Mucosa of stomach (tissue), 1 donor: ENCODE measurements at regions not wholly inside any gene's neighbourhood (a gene's known extent, or its start where the extent isn't known, plus 50 kb on each side); places are given as distances from the start of the nearest gene placed in this dataset.

Experiments
- H3K27me3 ChIP-seq: one replicate; pipeline ENCODE4 v1.7.0; 2013; ENCODE audit warnings: mild to moderate bottlenecking, low read length; ENCODE audit not compliant: control insufficient read depth, insufficient read depth
- H3K36me3 ChIP-seq: one replicate; pipeline ENCODE4 v1.7.0; 2013; ENCODE audit warnings: low read length; ENCODE audit not compliant: control insufficient read depth, insufficient read depth
- H3K4me1 ChIP-seq: one replicate; pipeline ENCODE4 v1.7.0; 2013; ENCODE audit warnings: mild to moderate bottlenecking, low read length; ENCODE audit not compliant: control insufficient read depth, insufficient read depth
- H3K4me3 ChIP-seq: one replicate; pipeline ENCODE4 v1.7.0; 2013; ENCODE audit warnings: low read length
- H3K9ac ChIP-seq: one replicate; pipeline ENCODE4 v1.7.0; 2013; ENCODE audit warnings: mild to moderate bottlenecking, low read length, moderate library complexity
- H3K9me3 ChIP-seq: one replicate; pipeline ENCODE4 v1.7.0; 2013; ENCODE audit warnings: mild to moderate bottlenecking, low read length, moderate library complexity; ENCODE audit not compliant: control insufficient read depth
- donor health status: Pancreatic carcinoma.

DNA sequence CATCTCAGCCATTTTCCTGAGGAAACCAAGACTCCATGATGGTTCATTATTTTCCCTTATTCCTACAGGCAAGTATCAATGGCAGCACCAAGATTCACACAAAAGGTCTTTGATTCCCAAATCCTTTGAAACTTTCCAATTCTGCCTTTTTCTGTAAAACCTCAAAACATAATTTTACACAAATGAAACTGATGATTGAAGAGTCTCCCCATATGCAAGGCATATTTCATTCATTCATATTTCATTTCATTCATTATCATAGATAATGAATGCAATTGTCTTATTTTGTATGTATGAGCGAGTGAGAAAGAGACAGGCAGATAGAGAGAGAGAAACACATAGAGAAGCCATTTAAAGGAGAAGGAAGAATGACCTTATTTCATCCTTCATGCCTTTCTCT, 172.8 kb downstream of the BTG1 start:
- Histone ChIP-seq H3K36me3 (no peaks in the 10 kb centered on the region), H3K27me3 (no peaks in the 10 kb centered on the region), H3K9ac (no peak overlapping the region), H3K4me1 (peaks cover 10% of the 10 kb centered on the region), H3K9me3 (no peaks in the 10 kb centered on the region), H3K4me3 (no peak overlapping the region)

DNA sequence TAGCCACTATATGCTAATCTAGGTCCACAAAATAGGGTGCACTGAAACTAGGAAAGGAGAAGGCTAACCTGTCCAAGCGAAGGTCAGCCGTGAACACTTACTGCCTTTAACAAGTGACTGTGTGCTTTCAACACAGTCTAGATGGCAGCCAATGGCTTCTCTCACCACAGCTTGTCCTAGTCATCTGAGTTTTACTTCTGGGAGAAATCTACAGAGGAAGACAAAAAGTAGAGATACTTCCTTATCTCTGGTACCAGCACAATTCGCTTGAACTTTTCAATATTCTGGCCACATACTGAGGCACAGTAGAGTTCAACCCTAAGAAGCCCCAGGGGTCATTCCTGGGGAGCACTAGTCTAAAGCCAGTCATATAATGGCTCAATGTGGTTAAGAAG, 176.9 kb downstream of the BTG1 start:
- H3K4me1 ChIP-seq = peaks cover under 1% of the 10 kb centered on the region
- H3K4me3 ChIP-seq = no peak overlapping the region
- H3K36me3 ChIP-seq = no peaks in the 10 kb centered on the region
- H3K9ac ChIP-seq = no peak overlapping the region
- H3K27me3 ChIP-seq = no peaks in the 10 kb centered on the region
- H3K9me3 ChIP-seq = no peaks in the 10 kb centered on the region

DNA sequence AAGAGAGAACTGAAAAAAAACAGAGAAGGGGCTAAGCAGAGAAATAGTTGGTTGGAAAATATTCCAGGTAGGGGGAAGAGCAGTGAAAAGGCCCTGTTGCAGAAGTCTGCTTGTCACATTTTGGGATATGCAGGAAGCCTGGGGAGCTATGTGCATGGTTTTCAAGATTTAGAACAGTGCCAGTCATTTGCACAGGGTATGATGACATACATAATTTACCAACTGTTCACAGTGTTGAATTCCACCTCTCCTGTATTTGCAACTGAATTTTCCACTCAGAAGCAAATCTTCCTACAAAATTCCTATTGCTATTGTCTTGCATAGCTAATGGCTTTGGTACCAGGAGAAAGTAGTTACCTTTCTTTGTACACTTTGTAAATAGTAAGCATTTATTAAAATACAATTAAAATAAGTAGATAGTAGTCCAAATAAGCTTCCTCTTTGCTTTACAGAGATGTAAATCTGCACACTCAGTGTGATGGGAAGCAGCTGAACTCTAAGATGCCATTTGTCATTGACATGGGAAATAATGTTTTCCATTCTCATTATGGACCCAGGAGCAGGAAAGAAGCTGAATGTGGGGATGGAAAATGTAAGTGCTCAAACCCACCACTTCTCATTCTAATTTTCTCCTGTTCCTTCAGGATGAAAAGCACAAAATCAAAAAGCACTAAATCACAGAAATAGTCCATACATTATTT, 177.4 kb downstream of the BTG1 start:
- Histone ChIP-seq H3K27me3 (no peaks in the 10 kb centered on the region), H3K4me1 (no peaks in the 10 kb centered on the region), H3K4me3 (no peak overlapping the region), H3K9me3 (no peaks in the 10 kb centered on the region), H3K36me3 (no peaks in the 10 kb centered on the region), H3K9ac (no peak overlapping the region)

DNA sequence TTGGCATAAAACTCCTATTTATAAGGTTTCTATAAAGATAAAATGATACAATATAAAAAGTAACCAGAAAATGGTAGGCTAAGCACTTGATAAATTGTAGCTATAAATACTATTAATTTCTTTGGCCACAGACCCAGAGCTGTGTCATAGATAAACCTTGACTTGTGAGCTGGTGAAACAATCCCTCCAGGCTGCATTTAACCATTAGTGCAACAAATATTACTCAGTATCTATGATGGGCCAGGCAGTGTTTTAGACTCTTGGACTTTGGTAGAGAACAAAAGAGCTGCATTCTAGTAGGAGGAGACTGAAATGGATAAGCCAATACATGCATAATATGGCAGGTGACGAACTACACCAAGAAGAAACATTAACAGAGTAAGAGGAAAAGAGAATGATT, 178.1 kb downstream of the BTG1 start:
- no peaks in the 10 kb centered on the region for H3K4me1 ChIP-seq
- no peaks in the 10 kb centered on the region for H3K9me3 ChIP-seq
- no peak overlapping the region for H3K4me3 ChIP-seq
- H3K27me3 ChIP-seq = no peaks in the 10 kb centered on the region
- no peaks in the 10 kb centered on the region for H3K36me3 ChIP-seq
- no peak overlapping the region for H3K9ac ChIP-seq

DNA sequence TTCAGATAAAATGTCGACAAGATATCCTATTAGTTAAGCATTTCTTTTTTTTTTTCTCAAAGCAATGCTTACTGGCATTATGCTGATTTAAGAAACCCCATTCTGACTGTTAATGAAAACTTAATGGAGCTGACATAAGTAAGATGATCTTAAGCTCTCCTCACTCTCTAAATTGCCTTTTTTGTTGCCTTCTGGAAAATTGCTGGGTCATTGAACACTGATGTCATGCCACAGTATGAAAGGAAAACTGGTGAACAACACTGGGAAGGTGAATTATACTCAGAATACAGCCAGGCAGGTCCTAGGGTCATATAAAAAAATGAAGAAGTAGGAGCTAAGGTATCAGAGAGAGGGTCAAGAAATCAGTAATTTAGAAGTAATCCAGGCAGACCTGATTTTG, 179.9 kb downstream of the BTG1 start:
- Histone ChIP-seq H3K36me3 (no peaks in the 10 kb centered on the region), H3K27me3 (no peaks in the 10 kb centered on the region), H3K9me3 (no peaks in the 10 kb centered on the region), H3K9ac (no peak overlapping the region), H3K4me1 (no peaks in the 10 kb centered on the region), H3K4me3 (no peak overlapping the region)

DNA sequence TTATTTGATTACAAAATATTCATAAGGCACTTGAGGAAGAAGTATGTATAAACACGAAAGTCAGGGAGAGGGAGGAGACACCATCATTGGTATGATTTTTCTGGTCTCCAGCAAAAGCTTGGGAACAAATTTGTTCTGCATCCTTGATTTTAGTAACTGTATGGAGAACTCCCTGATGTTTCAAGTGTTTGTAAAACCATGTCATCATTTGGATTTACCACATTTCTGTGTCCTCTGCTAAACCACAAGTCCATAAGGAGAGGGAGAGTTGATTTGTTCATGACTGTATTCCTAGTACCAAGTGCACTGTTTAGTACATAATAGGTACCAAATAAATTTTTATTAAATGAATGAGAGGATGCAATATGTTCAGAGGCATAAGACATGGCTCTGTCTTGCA, 181.1 kb downstream of the BTG1 start:
- no peaks in the 10 kb centered on the region for H3K9me3 ChIP-seq

DNA sequence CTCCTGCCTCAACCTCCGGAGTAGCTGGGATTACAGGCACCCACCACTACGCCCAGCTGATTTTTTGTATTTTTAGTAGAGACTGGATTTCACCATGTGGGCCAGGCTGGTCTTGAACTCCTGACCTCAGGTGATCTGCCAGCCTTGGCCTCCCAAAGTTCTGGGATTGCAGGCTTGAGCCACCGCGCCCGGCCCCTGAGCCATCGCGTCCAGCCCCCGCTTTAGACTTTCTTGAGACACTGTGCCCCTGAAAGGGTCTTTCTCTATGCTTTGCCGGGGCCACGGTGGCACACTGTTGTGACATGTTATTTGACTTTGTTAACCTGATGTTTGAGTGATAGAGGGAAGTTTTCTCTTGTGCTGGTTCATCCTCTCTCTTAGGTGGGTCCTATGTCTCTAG, 186.4 kb downstream of the BTG1 start:
- Histone ChIP-seq H3K9ac (no peak overlapping the region), H3K27me3 (no peaks in the 10 kb centered on the region), H3K4me1 (peaks cover 2% of the 10 kb centered on the region), H3K4me3 (no peak overlapping the region), H3K9me3 (no peaks in the 10 kb centered on the region), H3K36me3 (no peaks in the 10 kb centered on the region)

More for the DNA sequence above, 181.1 kb downstream of the BTG1 start:
- Histone ChIP-seq H3K36me3 (no peaks in the 10 kb centered on the region), H3K4me1 (no peaks in the 10 kb centered on the region), H3K27me3 (no peaks in the 10 kb centered on the region), H3K4me3 (no peak overlapping the region), H3K9ac (no peak overlapping the region)

DNA sequence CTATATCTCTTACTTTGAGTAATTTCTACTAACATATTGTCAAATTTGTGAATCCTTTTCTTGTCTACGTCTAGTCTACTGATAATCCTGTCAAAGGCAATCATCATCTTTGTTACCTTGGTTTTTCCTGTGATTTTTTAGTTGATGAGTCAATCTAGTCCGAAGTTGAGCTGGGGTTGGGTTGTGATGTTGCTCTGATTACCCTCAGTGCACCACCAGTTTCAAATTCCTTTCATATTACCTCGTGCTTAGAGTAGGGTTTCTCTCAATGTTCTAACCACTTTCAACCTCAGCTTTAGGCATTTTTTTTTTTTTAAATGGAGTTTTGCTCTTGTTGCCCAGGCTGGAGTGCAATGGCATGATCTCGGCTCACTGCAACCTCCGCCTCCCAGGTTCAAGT, 186.8 kb downstream of the BTG1 start:
- H3K27me3 ChIP-seq = no peaks in the 10 kb centered on the region
- H3K4me3 ChIP-seq = no peak overlapping the region
- no peaks in the 10 kb centered on the region for H3K9me3 ChIP-seq

DNA sequence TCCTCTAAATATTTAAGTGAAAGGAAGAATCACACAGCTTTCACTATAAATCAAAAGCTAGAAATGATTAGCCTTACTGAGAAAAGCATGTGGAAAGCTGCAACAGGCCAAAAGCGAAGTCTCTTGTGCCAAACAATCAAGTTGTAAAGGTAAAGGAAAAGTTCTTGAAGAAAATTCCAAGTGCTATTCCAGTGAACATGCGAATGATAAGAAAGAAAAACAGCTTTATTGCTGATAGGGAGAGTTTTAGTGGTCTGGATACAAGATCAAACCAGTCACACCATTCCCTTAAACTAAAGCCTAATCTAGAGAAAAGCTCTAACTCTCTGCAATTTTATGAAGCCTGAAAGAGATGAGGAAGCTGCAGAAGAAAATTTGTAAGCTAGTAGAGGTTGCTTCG, 190.9 kb downstream of the BTG1 start:
- Histone ChIP-seq H3K36me3 (no peaks in the 10 kb centered on the region), H3K4me1 (peaks cover 20% of the 10 kb centered on the region), H3K27me3 (no peaks in the 10 kb centered on the region), H3K9me3 (no peaks in the 10 kb centered on the region), H3K9ac (no peak overlapping the region), H3K4me3 (no peak overlapping the region)

More for the DNA sequence above, 186.8 kb downstream of the BTG1 start:
- Histone ChIP-seq H3K36me3 (no peaks in the 10 kb centered on the region), H3K4me1 (peaks cover 6% of the 10 kb centered on the region), H3K9ac (no peak overlapping the region)

DNA sequence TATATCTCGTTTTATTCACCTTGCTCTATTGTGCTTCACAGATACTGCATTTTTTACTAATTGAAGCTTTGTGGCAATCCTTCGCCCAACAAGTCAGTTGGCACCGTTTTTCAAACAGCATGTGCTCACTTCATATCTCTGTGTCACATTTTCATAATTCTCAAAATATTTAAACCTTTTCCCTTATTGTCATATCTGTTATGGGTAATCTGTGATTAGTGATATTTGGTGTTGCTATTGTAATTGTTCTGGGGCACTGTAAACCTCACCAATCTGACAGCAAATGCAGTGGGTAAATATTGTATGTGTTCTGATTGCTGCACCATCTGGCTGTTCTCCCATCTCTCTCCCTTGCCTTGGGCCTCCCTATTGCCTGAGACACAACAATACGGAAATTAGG, 191.3 kb downstream of the BTG1 start:
- H3K9me3 ChIP-seq = no peaks in the 10 kb centered on the region
- no peak overlapping the region for H3K9ac ChIP-seq
- H3K4me1 ChIP-seq = peaks cover 20% of the 10 kb centered on the region
- H3K27me3 ChIP-seq = no peaks in the 10 kb centered on the region
- no peak overlapping the region for H3K4me3 ChIP-seq
- H3K36me3 ChIP-seq = no peaks in the 10 kb centered on the region

DNA sequence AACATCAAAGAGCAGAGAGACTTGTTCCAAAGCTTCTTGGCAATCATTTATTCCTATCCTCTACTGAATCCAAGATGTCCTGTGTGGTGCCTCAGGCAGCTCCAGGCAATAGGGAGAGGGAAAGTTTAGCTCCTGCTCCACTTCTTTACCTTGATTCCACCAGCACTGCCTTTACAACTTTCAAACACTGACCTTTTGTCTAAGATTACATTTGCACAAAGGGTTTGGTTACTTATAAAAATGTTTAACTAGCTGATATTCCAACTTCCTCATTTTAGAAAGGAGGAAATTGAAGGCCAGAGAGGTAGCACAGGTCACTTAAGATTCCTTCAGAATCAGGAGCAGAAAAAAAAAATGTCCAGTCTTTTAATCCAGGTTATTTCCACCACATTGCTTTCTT, 192.7 kb downstream of the BTG1 start:
- Histone ChIP-seq H3K9ac (no peak overlapping the region), H3K9me3 (no peaks in the 10 kb centered on the region), H3K36me3 (no peaks in the 10 kb centered on the region), H3K4me1 (peaks cover 20% of the 10 kb centered on the region), H3K27me3 (no peaks in the 10 kb centered on the region), H3K4me3 (no peak overlapping the region)

DNA sequence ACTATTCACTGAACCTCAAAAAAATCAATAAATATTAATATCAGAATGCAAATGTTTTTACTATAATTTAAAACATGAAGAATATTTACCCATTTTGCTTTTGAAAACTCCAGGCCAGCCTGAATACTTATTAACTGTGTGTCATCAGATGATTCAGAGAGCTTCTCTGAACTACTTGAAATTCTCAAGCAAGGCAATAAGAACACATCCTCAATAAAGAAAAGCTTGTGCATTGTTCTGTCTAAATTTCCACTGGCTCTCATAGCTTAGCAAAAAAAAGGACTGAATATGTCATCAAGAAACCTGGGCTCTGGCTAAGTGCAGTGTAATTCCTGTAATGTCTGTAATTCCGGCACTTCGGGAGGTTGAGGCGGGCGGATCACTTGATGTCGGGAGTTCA, 194.1 kb downstream of the BTG1 start:
- H3K4me1 ChIP-seq = peaks cover 20% of the 10 kb centered on the region
- no peaks in the 10 kb centered on the region for H3K36me3 ChIP-seq
- H3K9ac ChIP-seq = no peak overlapping the region
- H3K9me3 ChIP-seq = no peaks in the 10 kb centered on the region
- H3K27me3 ChIP-seq = no peaks in the 10 kb centered on the region
- no peak overlapping the region for H3K4me3 ChIP-seq

DNA sequence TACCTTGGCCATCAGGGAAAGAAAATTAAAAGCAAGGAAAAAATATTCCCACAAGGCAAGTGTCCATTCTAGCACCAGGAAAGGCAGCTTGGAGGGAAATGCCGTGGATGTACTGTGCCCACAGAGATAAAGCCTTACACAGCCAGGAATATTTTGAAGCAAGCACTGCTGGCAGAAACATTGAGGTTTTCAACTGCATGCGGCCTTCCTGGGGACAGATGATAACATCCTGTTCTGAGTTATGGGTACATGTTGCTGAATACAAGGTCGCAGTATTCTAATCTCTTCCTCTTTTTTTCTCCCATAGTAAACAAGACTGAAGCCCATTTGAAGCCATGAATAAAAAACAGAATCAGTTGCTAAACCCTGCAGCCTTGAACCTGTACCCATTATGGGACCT, 197.1 kb downstream of the BTG1 start:
- Histone ChIP-seq H3K9ac (no peak overlapping the region), H3K27me3 (no peaks in the 10 kb centered on the region), H3K36me3 (no peaks in the 10 kb centered on the region), H3K4me1 (peaks cover 11% of the 10 kb centered on the region), H3K4me3 (no peak overlapping the region), H3K9me3 (no peaks in the 10 kb centered on the region)
